ENCODE measurements at regions not wholly inside any gene's neighbourhood (a gene's known extent, or its start where the extent isn't known, plus 50 kb on each side); places are given as distances from the start of the nearest gene placed in this dataset.
"Not testable (repeated sequence)": the region's sequence is repeated elsewhere in the genome, so short reads cannot be mapped to it uniquely, and the experiment has no call there.

- no peak for DNase-seq
Measured at GRCh38 chr1:244106837-244107493, 55.9 kb downstream of the ZBTB18 start.

GRCh38 chr1:244111027-244111426 is 59.9 kb downstream of the ZBTB18 start:
- no peak for DNase-seq

GRCh38 chr1:244112041-244112440 is 61.0 kb downstream of the ZBTB18 start:
- no peak for DNase-seq

GRCh38 chr1:244112636-244113035 is 61.6 kb downstream of the ZBTB18 start:
- DNase-seq = no peak

- no peak for DNase-seq
Measured at GRCh38 chr1:244113532-244114320, 62.6 kb downstream of the ZBTB18 start.

GRCh38 chr1:244114892-244115291 is 63.8 kb downstream of the ZBTB18 start:
- DNase-seq = no peak

- no peak for DNase-seq
Measured at GRCh38 chr1:244116946-244117345, 65.9 kb downstream of the ZBTB18 start.

GRCh38 chr1:244118109-244118761 is 67.2 kb downstream of the ZBTB18 start:
- no peak for DNase-seq

- no peak for DNase-seq
Measured at GRCh38 chr1:244128591-244129383, 77.7 kb downstream of the ZBTB18 start.

- no peak for DNase-seq
Measured at GRCh38 chr1:244137276-244137675, 86.2 kb downstream of the ZBTB18 start.

GRCh38 chr1:244137725-244138124 is 86.6 kb downstream of the ZBTB18 start:
- no peak for DNase-seq

GRCh38 chr1:244138399-244138798 is 87.3 kb downstream of the ZBTB18 start:
- no peak for DNase-seq

- no peak for DNase-seq
Measured at GRCh38 chr1:244139655-244140054, 88.6 kb downstream of the ZBTB18 start.

- no peak for DNase-seq
Measured at GRCh38 chr1:244140420-244140819, 89.3 kb downstream of the ZBTB18 start.

GRCh38 chr1:244144053-244144452 is 93.0 kb downstream of the ZBTB18 start:
- DNase-seq = no peak

- DNase-seq = no peak
Measured at GRCh38 chr1:244150071-244150470, 99.0 kb downstream of the ZBTB18 start.

- DNase-seq = no peak
Measured at GRCh38 chr1:244150665-244151064, 99.6 kb downstream of the ZBTB18 start.

- no peak for DNase-seq
Measured at GRCh38 chr1:244151537-244151936, 100.5 kb downstream of the ZBTB18 start.

- DNase-seq = no peak
Measured at GRCh38 chr1:244154508-244154871, 103.4 kb downstream of the ZBTB18 start.

GRCh38 chr1:244154872-244155531 is 103.9 kb downstream of the ZBTB18 start:
- DNase-seq = no peak

- DNase-seq = no peak
Measured at GRCh38 chr1:244155661-244156060, 104.6 kb downstream of the ZBTB18 start.

- not testable (repeated sequence) for DNase-seq
Measured at GRCh38 chr1:244156617-244157016, 105.5 kb downstream of the ZBTB18 start.
